GM21786 (cell line): ENCODE measurements at regions not wholly inside any gene's neighbourhood (a gene's known extent, or its start where the extent isn't known, plus 50 kb on each side); places are given as distances from the start of the nearest gene placed in this dataset.
"Not testable (repeated sequence)": the region's sequence is repeated elsewhere in the genome, so short reads cannot be mapped to it uniquely, and the experiment has no call there.

Source experiments
- ATAC-seq: cut with Tn5 transposase; IDR thresholded peaks from one replicate; pipeline ENCODE4 v1.9.1; 2021; ENCODE audit not compliant: unreplicated experiment

DNA sequence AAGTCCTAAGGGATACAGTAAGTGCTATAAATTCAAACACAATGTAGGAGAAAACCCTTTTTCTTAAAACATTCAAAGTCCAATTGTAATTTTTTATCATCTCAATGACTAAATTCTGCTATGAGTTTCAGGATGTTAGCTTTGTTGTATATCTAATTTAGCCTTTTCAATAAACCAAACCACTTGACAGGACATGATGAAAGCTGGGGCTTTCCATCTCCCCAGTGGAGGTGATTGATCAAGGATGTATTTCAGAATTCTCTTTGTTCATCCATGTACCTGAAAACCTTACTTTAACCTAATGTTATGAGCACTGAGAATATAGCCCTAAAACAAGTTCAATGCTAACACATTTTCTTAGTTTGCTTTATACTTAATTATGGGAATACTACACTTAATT lies 639.0 kb upstream of the ITGA1 start:
- no peak for ATAC-seq

- ATAC-seq = no peak
These were observed 637.2 kb upstream of the ITGA1 start for GRCh38 chr5:52150501-52150900.

DNA sequence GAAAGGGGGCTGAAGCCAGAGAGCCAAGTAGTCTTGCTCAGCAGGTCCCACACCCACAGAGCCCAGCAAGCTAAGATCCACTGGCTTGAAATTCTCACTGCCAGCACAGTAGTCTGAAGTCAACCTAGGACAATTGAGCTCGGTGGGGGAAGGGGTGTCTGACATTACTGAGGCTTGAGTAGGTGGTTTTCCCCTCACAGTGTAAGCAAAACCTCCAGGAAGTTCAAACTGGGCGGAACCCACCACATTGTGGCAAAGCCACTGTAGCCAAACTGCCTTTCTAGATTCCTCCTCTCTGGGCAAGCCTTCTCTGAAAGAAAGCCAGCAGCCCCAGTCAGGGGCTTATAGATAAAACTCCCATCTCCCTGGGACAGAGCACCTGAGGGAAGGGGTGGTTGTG lies 630.9 kb upstream of the ITGA1 start:
- ATAC-seq = not testable (repeated sequence)

DNA sequence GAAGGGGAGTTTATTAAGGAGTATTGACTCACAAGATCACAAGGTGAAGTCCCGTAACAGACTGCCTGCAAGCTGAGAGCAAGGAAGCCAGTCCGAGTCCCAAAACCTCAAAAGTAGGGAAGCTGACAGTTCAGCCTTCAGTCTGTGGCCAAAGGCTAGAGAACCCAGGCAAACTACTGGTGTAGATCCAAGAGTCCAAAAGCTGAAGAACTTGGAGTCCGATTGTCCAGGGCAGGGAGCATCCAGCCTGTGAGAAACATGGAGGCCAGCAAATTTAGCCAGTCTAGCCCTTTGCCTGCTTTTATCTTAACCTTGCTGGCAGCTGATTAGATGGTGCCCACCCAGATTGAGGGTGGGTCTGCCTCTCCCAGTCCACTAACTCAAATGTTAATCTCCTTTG lies 621.9 kb upstream of the ITGA1 start:
- not testable (repeated sequence) for ATAC-seq

- no peak for ATAC-seq
These were observed 614.6 kb upstream of the ITGA1 start for GRCh38 chr5:52173133-52173532.

DNA sequence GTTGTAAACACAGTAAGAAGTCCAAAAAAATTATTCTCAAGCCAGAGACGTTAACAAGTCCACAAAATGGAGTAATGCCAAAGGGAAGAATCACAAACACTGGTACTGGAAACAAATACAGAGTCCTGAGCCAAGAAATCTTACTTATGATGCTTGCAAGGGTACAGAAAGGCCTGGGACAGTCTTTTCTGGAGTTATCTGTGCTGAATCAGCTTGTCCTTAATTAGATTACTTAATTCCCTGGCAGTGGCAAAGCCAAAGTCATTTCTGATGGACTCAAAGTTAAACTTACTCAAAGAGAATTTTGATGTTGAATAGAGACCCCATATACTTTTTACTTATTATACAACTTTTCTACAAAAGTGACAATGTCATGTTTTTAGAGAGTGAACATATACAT lies 610.5 kb upstream of the ITGA1 start:
- no peak for ATAC-seq

- ATAC-seq = no peak
These were observed 606.3 kb upstream of the ITGA1 start for GRCh38 chr5:52181403-52181802.

- ATAC-seq = no peak
These were observed 597.0 kb upstream of the ITGA1 start for GRCh38 chr5:52190737-52191136.

GRCh38 chr5:52199833-52200232 lies 587.9 kb upstream of the ITGA1 start:
- ATAC-seq = no peak

GRCh38 chr5:52202256-52202655 lies 585.5 kb upstream of the ITGA1 start:
- no peak for ATAC-seq

- no peak for ATAC-seq
These were observed 583.4 kb upstream of the ITGA1 start for GRCh38 chr5:52204310-52204709.
